ENCODE measurements at regions not wholly inside any gene's neighbourhood (a gene's known extent, or its start where the extent isn't known, plus 50 kb on each side); places are given as distances from the start of the nearest gene placed in this dataset.

DNA sequence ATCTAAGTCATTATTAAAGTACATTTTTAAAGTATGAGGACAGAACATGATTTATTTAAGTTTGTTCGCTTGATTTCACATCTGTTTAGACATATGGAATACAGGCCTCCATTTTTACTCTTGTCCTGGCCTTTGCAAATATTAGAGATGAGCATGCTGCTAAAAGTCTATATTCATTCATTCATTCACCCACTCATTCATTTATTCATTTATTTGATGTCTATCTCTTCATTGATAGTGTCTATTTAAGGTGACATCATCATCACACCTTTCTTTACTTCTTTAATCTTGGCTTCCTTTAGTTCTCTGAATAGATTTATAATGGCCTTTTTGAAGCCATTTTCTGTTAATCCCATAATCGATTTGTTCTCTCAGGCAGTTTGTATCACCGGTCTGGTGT lies 68.0 kb downstream of the THNSL1 start:
- no peak for DNase-seq (ENCODE audit: low read depth)
- H3K4me3 ChIP-seq (ENCODE audit: low read depth, low read length) = no peak overlapping the region
- TF ChIP-seq CTCF (IDR thresholded peaks at IDR 0.05; ENCODE audit: low read depth, low read length) = no peak
- no peak for TF ChIP-seq MYC (IDR thresholded peaks at IDR 0.05; ENCODE audit: low read depth, low read length)
- TF ChIP-seq POLR2A (IDR thresholded peaks at IDR 0.05; ENCODE audit: extremely low read depth, insufficient read length) = no peak
- TF ChIP-seq, protein P1, sequence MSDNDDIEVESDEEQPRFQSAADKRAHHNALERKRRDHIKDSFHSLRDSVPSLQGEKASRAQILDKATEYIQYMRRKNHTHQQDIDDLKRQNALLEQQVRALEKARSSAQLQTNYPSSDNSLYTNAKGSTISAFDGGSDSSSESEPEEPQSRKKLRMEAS (IDR thresholded peaks at IDR 0.05; ENCODE audit: low read depth, low read length) = no peak

GRCh38 chr10:25094590-25094989 lies 78.2 kb downstream of the THNSL1 start:
- TF ChIP-seq POLR2A (IDR thresholded peaks at IDR 0.05; ENCODE audit: extremely low read depth, insufficient read length) (no peak), CTCF (IDR thresholded peaks at IDR 0.05; ENCODE audit: low read depth, low read length) (no peak), MYC (IDR thresholded peaks at IDR 0.05; ENCODE audit: low read depth, low read length) (no peak)
- TF ChIP-seq, protein P1 (IDR thresholded peaks at IDR 0.05; ENCODE audit: low read depth, low read length) = no peak
- DNase-seq (ENCODE audit: low read depth) = no peak

GRCh38 chr10:25097669-25098411 lies 77.0 kb upstream of the GPR158 start:
- no peak for DNase-seq (ENCODE audit: low read depth)
- no peak overlapping the region for H3K4me3 ChIP-seq (ENCODE audit: low read depth, low read length)
- TF ChIP-seq CTCF (IDR thresholded peaks at IDR 0.05; ENCODE audit: low read depth, low read length) = no peak
- TF ChIP-seq POLR2A (IDR thresholded peaks at IDR 0.05; ENCODE audit: extremely low read depth, insufficient read length) = no peak
- TF ChIP-seq, protein P1 (IDR thresholded peaks at IDR 0.05; ENCODE audit: low read depth, low read length) = no peak
- no peak for TF ChIP-seq MYC (IDR thresholded peaks at IDR 0.05; ENCODE audit: low read depth, low read length)

More at GRCh38 chr10:25094590-25094989, 78.2 kb downstream of the THNSL1 start:
- H3K4me3 ChIP-seq (ENCODE audit: low read depth, low read length) = no peak overlapping the region

- TF ChIP-seq MYC (IDR thresholded peaks at IDR 0.05; ENCODE audit: low read depth, low read length) = no peak
- no peak for TF ChIP-seq CTCF (IDR thresholded peaks at IDR 0.05; ENCODE audit: low read depth, low read length)
- TF ChIP-seq POLR2A (IDR thresholded peaks at IDR 0.05; ENCODE audit: extremely low read depth, insufficient read length) = no peak
- TF ChIP-seq, protein P1 (IDR thresholded peaks at IDR 0.05; ENCODE audit: low read depth, low read length) = no peak
- no peak for DNase-seq (ENCODE audit: low read depth)
- H3K4me3 ChIP-seq (ENCODE audit: low read depth, low read length) = no peak overlapping the region
Observed at GRCh38 chr10:25100141-25100540, 74.7 kb upstream of the GPR158 start.

DNA sequence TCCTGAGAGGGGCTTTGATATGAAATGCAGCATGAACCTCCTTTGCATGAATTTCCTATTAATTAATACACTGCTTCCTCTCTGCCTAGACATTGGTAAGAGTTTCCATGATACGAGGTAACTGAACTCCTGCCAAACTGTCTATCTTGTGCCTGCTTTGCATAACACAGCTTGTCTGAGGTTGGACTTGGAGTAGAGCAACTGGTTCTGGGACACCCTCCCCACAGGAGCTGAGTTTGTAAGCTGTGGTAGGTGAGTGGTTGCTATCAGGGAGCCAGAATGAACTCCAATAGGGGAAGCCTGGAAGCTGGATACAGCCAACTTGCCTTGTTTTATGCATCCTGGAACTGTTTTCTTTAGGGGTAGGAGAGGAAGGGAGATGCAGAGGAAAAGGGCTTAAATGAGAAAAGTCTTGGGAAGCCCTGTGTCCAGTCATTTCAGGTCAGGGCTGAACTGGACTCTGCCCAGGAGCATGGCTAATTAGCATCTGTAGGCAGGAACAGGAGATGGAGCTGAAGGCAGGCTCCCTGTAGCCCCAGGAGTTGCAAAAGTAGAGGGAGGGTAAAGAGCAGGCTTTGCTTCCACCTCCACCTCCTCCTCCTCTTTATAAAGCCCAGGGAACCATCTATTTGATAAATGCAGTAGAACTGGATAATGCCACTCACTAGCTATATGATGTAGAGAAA lies 73.2 kb upstream of the GPR158 start:
- no peak for DNase-seq (ENCODE audit: low read depth)
- no peak for TF ChIP-seq POLR2A (IDR thresholded peaks at IDR 0.05; ENCODE audit: extremely low read depth, insufficient read length)
- TF ChIP-seq, protein P1 (IDR thresholded peaks at IDR 0.05; ENCODE audit: low read depth, low read length) = no peak
- TF ChIP-seq CTCF (IDR thresholded peaks at IDR 0.05; ENCODE audit: low read depth, low read length) = no peak
- TF ChIP-seq MYC (IDR thresholded peaks at IDR 0.05; ENCODE audit: low read depth, low read length) = no peak
- no peak overlapping the region for H3K4me3 ChIP-seq (ENCODE audit: low read depth, low read length)
